Right ventricle myocardium superior (tissue), 1 donor: ENCODE measurements at regions not wholly inside any gene's neighbourhood (a gene's known extent, or its start where the extent isn't known, plus 50 kb on each side); places are given as distances from the start of the nearest gene placed in this dataset.

ENCODE experiments used
- ATAC-seq: fragments of 200-7000 bp; cut with Tn5 transposase; one replicate; pipeline ENCODE4 v1.9.1; 2020; ENCODE audit warnings: mild to moderate bottlenecking; ENCODE audit not compliant: poor library complexity
- DNase-seq: peaks from one replicate; pipeline ENCODE4 v3.0.0-alpha.2; 2020
- intact Hi-C: fragments of 100-400 bp; cut with DNase I; formaldehyde crosslinking; loops from one replicate; pipeline ENCODE4 v1.11.2; 2022
- donor health status: DM: no; HTN: yes; CAD: no; lungs with severe emphysema.

- no peak for ATAC-seq
- intact Hi-C loops = no loop called here
- DNase-seq = no peak
Measured at GRCh38 chr20:11780765-11781369, 136.8 kb upstream of the BTBD3 start.

- no peak for DNase-seq
- no peak for ATAC-seq
- intact Hi-C loops = no loop called here
Measured at GRCh38 chr20:11783102-11783850, 134.4 kb upstream of the BTBD3 start.

DNA sequence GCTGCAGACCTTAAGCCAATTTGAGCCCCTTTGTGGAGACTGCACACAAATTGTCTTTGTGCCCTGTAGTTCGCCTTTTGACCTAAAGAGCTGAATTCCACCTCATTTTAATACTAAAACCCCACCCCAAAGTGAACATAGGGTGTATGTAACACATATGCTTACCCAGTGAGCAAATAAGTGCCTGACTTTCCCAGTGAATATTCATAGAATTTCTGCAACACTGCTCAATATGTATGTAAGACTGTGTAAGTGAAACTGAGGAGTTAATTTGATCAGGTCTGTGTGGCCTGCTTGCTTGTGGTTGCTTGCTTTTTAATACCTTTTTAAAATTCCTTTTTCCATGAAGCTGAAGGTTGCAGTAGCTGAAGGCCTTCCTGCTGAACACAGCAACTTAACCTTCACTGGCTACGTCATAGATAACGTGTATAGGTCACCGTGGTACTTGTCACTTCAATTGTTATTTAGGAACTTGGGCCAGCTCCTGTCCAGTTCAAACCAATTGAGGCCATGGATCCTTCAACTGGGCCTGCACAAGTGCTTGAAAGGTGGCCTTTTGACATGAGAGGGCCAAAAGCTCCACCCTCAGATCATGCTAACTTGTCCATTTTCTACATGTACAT is 131.7 kb upstream of the BTBD3 start:
- no peak for ATAC-seq
- intact Hi-C loops = no loop called here
- no peak for DNase-seq

DNA sequence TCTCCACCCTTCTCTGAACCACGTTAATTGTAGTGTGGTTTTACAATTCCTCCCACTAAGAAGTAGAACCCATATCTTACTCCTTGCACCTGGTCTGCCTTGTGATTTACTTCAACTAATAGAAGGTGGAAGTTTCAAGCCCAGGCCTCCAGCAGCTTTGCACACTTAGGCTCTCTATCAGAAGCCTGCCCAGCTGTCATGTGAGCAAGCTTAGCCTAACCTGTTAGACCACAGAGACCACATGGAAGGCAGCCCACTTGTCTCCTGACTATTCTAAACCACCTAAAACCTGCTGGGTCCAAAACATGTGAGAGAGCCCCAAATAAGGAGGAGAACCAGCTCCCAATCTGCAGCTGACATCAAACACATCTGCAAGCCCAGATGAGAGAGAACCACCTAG is 127.6 kb upstream of the BTBD3 start:
- ATAC-seq = no peak
- no peak for DNase-seq
- intact Hi-C loops = no loop called here

DNA sequence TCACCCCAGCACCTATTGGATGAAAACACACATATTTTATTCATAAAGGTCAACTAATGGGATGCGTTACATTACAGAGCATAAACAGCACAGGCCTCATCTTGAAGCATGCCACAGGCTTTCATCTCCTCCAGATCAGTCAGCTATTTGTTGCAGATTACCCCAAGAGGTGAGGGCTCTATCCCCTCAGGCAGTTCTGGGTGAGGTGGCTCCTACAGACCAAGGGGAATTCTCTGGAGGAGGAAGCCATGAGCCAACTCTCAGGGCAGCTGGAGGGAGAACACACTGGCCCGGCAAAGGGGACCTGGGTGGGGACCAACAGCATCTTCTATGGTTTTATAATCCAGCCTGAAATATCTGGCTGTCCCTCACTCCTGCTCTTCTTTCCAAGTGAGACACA is 126.4 kb upstream of the BTBD3 start:
- intact Hi-C loops = no loop called here
- no peak for ATAC-seq
- DNase-seq = no peak

- no peak for DNase-seq
- intact Hi-C loops = no loop called here
- no peak for ATAC-seq
Measured at GRCh38 chr20:11791835-11792567, 125.7 kb upstream of the BTBD3 start.

- no peak for DNase-seq
- no peak for ATAC-seq
- intact Hi-C loops = no loop called here
Measured at GRCh38 chr20:11792568-11792953, 125.1 kb upstream of the BTBD3 start.

DNA sequence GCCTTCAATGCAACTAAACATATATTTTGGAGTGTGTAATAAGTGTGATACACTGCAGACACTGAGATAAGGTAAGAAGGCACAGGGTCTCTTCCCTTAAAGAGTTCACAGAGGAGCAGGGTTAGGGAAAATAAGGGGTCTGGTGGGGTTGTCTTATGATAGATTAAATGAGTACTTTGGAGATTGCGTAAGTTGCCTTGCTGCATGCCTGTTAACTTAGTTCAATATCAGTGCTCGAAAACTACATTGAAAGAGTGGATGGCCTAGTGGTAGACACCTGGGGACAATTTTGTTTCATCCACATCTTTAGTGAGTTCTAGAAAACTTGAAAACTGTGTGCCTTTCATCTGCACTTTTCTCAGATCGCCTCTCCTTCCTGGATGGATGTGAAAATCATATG is 123.2 kb upstream of the BTBD3 start:
- DNase-seq (no peak), ATAC-seq (no peak)
- intact Hi-C loops = no loop called here

DNA sequence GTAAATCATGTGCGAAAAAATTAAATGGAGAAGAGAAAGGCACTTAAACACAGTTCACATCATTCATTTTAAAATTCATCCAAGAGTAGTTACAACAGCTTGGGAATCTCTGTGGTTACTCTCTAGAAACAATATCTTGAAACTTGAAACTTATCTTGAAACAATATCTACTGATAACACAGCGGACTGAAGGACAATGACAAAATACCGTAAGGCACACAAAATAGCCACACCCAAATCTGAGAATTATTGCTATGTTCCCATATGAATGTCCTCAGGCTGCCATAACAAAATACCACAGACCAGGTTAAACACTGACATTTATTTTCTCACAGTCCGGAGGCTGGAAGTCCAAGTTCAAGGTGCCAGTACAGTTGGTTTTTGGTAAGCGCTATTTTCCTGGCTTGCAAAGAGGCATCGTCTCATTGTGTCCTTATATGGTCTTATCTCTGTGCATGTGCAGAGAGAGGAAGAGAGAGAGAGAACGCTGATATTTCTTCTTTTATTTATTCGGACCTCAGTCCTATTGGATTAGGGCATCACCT is 122.5 kb upstream of the BTBD3 start:
- ATAC-seq (no peak), DNase-seq (no peak)
- intact Hi-C loops = no loop called here

- ATAC-seq = no peak
- DNase-seq = no peak
- intact Hi-C loops = no loop called here
Measured at GRCh38 chr20:11796026-11796425, 121.7 kb upstream of the BTBD3 start.

- DNase-seq = no peak
- intact Hi-C loops = no loop called here
Measured at GRCh38 chr20:11797156-11797555, 120.5 kb upstream of the BTBD3 start.

GRCh38 chr20:11799281-11799684 is 118.4 kb upstream of the BTBD3 start:
- no peak for ATAC-seq

More at GRCh38 chr20:11797156-11797555, 120.5 kb upstream of the BTBD3 start:
- ATAC-seq = no peak

GRCh38 chr20:11807054-11808048 is 110.3 kb upstream of the BTBD3 start:
- DNase-seq (no peak), ATAC-seq (no peak)
- intact Hi-C loops = no loop called here

More at GRCh38 chr20:11799281-11799684, 118.4 kb upstream of the BTBD3 start:
- DNase-seq = no peak
- intact Hi-C loops = no loop called here

DNA sequence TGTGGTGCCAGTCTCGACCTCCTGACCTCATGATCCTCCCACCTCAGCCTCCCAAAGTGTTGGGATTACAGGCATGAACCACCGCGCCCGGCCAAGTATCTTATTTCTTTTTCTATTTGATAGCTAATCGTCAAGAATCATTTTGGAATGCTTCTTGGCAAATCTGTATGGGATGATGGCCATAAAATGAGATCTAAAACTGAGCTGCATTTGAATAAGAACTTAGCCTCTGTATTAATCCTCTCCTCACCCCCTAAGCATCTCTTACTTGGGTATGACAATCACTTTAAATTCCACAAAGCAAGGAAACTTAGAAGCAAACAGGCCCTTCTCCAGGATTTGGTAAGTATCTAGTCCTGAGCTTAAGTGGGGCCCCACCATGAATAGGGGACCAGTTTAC is 108.9 kb upstream of the BTBD3 start:
- DNase-seq = no peak
- intact Hi-C loops = no loop called here
- ATAC-seq = no peak

- DNase-seq = no peak
- no peak for ATAC-seq
- intact Hi-C loops = no loop called here
Measured at GRCh38 chr20:11810311-11811083, 107.2 kb upstream of the BTBD3 start.

GRCh38 chr20:11813106-11813890 is 104.4 kb upstream of the BTBD3 start:
- DNase-seq = no peak
- ATAC-seq = no peak
- intact Hi-C loops = no loop called here

DNA sequence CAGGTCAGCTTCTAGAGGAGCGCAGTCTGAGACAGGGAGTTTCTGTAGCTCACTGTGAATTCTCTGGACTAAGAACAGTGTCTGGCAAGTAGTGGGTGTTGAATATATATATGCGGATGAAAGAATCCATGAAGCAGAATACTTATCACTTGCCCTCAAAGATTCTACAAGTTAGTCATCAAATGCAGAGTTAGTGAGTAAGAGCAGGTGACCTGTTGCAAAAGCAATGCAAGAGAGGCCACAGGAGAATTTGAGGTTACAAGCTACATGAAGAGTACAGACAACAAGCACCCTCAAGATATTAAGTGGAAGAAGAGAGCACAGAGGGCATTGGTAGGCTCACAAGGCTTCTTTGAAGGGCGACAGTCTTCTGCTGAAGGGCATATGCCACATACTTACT is 103.4 kb upstream of the BTBD3 start:
- intact Hi-C loops = no loop called here
- no peak for ATAC-seq

More for the DNA sequence above, 103.4 kb upstream of the BTBD3 start:
- DNase-seq = no peak
